ENCODE measurements at regions not wholly inside any gene's neighbourhood (a gene's known extent, or its start where the extent isn't known, plus 50 kb on each side); places are given as distances from the start of the nearest gene placed in this dataset.

DNA sequence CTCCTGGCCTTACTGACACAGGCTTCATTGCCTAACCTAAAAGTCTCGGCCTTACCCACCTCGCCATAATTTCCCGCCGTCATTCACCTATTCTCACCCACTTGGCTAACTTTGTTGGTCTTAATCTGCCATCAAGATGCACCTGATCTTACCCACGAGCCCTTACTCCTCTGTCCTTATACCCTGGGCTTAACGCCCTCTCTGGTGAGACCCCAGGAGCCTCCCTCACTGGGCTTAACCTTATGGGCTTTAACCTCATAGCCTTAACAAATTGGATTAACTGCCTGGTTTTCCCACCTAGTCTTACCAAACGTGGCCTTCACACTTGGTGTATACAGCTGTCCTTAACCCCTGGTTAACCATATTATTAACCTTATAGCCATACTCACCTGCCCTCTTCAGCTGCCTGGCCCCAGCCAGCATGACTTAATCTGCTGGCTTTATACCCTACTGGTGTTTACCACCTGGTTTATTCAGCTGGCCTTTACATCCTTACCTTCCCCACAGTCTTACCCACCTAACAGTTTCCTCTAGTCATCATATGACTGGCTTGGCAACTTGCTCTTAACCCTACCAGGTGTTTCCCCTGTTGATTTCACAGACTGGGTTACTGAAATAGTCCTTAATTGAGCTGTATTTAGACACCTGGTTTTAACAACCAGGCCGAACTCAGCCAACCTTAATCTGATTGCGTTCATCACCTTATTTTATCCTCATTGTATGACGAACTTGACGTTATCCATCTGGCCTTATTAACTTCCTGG, 132.0 kb upstream of the ZSWIM2 start:
- H3K4me3 ChIP-seq (ENCODE audit: low read depth, low read length): no peak overlapping the region
- TF ChIP-seq, protein P1, sequence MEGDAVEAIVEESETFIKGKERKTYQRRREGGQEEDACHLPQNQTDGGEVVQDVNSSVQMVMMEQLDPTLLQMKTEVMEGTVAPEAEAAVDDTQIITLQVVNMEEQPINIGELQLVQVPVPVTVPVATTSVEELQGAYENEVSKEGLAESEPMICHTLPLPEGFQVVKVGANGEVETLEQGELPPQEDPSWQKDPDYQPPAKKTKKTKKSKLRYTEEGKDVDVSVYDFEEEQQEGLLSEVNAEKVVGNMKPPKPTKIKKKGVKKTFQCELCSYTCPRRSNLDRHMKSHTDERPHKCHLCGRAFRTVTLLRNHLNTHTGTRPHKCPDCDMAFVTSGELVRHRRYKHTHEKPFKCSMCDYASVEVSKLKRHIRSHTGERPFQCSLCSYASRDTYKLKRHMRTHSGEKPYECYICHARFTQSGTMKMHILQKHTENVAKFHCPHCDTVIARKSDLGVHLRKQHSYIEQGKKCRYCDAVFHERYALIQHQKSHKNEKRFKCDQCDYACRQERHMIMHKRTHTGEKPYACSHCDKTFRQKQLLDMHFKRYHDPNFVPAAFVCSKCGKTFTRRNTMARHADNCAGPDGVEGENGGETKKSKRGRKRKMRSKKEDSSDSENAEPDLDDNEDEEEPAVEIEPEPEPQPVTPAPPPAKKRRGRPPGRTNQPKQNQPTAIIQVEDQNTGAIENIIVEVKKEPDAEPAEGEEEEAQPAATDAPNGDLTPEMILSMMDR (IDR thresholded peaks at IDR 0.05; ENCODE audit: control insufficient read depth, extremely low read depth, insufficient read depth): no peak
- no peak for DNase-seq (ENCODE audit: low read depth)

DNA sequence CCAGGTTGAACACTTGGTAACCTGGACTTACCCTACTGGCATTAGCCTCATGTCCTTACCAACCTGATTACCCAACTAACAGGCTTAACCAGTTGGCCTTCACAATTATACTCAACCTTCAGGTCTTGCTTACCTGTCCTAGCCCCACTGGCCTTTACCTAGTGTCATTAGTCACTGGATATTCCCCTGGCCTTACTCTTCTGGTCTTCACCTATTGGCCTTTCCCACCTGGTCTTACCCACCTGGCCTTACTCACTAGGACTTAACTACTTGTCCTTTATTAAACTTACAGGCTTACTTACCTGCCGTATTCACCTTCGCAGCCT, 131.1 kb upstream of the ZSWIM2 start:
- TF ChIP-seq, protein P1 (IDR thresholded peaks at IDR 0.05; ENCODE audit: control insufficient read depth, extremely low read depth, insufficient read depth): no peak
- no peak overlapping the region for H3K4me3 ChIP-seq (ENCODE audit: low read depth, low read length)
- DNase-seq (ENCODE audit: low read depth): no peak

DNA sequence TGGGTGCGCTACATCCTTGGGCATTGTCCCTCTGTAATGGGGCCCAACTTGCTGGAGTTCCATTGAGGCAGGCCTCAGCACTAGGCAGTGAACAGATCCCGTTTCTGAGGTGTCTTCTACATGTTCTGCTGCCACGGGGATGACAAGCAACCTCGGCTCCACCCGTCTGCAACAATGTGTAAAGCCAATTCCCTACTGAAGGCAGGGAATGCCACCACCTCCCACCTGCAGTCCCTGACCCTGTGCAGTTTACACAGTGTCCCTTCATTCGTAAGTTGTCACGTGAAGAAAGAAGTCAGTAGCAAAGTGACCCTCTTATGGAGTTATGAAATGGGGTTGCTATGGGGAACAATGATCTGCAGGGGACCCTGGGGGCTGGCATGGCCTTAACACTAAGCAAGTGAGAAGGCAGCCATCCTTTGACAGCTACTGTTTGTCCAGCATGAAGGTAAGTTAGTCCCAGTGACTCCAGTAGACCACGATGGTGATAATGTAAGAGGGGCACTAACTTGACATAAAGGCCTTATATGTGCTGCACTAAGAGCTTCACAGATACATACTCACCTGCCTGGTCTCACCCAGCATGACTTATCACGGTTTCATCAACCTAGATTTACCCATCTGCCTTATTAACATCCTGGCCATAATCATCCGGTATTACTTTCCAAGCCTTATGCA, 130.6 kb upstream of the ZSWIM2 start:
- TF ChIP-seq, protein P1 (IDR thresholded peaks at IDR 0.05; ENCODE audit: control insufficient read depth, extremely low read depth, insufficient read depth): no peak
- H3K4me3 ChIP-seq (ENCODE audit: low read depth, low read length): no peak overlapping the region
- no peak for DNase-seq (ENCODE audit: low read depth)

GRCh38 chr2:186977433-186978045, 128.6 kb upstream of the ZSWIM2 start:
- TF ChIP-seq, protein P1 (IDR thresholded peaks at IDR 0.05; ENCODE audit: control insufficient read depth, extremely low read depth, insufficient read depth): no peak
- DNase-seq (ENCODE audit: low read depth): no peak

DNA sequence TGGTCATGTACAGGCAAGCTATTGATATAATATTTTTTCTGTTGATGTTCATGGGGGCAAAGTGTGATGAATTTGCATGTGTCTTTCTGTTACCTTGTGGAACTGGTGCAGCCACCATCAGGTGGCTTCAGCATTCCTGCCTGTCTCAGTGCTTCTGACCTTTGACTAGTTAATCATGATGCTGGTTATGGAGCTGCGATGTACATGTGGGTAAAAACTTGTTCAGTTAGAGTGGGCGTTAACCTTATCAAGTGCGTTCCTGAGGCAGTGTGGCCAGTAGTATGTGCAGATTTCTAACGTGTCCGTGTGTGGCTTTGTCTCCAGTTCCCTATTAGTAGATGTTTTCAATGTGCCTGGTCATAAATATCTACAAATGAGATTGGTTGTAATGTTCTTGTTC, 127.4 kb upstream of the ZSWIM2 start:
- no peak overlapping the region for H3K4me3 ChIP-seq (ENCODE audit: low read depth, low read length)
- DNase-seq (ENCODE audit: low read depth): no peak
- TF ChIP-seq, protein P1 (IDR thresholded peaks at IDR 0.05; ENCODE audit: control insufficient read depth, extremely low read depth, insufficient read depth): no peak

More at GRCh38 chr2:186977433-186978045, 128.6 kb upstream of the ZSWIM2 start:
- H3K4me3 ChIP-seq (ENCODE audit: low read depth, low read length): no peak overlapping the region

DNA sequence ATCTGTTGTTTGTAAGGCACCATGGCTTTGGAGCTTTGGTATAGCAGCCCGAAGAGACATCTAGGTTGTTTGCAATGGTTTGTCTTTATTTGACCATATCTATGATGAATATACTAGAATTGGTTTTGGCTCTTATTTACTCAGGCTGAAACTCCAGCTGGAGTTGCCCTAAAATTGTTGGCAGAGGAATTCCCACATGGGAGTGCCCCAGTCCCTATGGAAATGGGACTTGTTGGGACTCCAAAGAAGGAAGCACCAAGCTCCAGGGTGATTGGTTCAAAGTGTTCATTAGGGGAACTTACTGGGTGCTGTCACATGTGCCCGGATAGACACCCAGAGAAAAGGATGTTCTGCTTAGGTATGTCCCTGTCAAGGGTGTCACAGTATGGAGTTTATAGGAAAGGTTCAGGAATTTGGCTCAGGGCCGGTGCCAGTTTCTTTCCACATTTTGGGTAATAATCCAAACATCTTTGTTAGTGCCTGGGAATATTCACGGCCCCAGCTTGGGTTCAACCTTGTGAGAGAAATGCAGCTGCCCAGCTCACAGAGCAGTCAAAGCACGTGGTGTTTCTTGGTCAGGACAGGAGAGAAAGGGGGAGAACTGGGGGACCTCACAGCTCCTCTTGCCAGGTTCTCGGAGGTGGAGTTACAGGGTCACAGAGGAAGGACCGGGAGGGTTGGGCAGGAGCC, 123.5 kb upstream of the ZSWIM2 start:
- TF ChIP-seq, protein P1 (IDR thresholded peaks at IDR 0.05; ENCODE audit: control insufficient read depth, extremely low read depth, insufficient read depth): no peak
- DNase-seq (ENCODE audit: low read depth): no peak
- H3K4me3 ChIP-seq (ENCODE audit: low read depth, low read length): no peak overlapping the region

Data from LNCaP clone FGC (cell line).